M059J (cell line): ENCODE measurements at regions not wholly inside any gene's neighbourhood (a gene's known extent, or its start where the extent isn't known, plus 50 kb on each side); places are given as distances from the start of the nearest gene placed in this dataset.
"Not testable (repeated sequence)": the region's sequence is repeated elsewhere in the genome, so short reads cannot be mapped to it uniquely, and the experiment has no call there.

ENCODE experiments used
- DNase-seq: peaks from one replicate; pipeline ENCODE4 v3.0.0-alpha.2; 2012; ENCODE audit warnings: low read depth

DNA sequence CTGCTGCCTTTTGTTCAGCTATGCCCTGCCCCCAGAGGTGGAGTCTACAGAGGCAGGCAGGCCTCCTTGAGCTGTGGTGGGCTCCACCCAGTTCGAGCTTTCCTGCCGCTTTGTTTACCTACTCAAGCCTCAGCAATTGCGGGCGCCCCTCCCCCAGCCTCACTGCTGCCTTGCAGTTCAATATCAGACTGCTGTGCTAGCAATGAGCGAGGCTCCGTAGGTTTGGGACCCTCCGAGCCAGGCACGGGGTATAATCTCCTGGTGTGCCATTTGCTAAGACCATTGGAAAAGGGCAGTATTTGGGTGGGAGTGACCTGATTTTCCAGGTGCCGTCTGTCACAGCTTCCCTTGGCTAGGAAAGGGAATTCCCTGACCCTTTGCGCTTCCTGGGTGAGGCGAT is 51.9 kb downstream of the DIPK2A start:
- not testable (repeated sequence) for DNase-seq

DNA sequence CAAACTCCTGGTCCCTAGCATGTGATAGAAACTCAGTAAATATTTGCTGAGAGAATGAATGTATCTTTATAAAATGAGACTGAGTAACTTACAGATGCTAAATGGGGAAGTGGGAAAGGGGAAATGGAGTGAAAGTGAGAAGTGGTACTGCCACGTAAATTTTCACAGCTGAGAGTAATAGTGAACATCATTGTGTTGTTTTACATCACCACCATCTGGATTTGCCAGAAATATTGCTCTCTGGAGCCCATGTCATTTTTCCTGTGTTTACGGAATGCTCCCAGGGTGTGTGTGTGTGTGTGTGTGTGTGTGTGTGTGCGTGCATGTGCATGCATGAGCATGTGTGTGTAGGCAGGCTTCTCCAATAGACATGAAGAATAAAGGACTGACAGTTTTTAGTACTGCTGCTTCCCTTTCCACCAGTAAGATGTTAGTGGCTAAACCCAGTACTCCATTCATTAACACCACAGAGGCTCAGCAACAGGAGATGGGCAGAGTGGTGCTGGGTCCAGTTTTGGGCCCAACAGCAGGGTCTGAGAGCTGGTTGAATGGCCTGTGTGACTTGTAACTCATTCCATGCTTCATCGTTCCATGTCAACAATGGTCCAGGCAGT is 57.3 kb downstream of the DIPK2A start:
- DNase-seq, result no peak

DNA sequence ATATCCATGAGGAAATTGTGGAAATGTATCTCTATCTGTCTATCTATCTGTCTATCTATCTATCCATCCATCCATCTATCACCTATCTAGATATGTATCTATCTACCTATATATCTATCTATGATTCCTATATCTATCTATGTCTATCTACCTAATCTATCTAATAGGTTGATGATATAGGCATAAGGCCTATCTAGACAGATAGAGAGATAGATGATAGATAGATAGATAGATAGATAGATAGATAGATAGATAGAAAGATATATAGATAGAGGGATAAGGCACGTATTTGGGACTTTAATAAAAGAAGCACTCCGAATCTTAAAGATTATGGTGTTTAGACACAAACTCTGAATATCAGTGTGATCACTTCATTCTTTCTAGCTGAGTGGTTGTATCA is 58.1 kb downstream of the DIPK2A start:
- DNase-seq, result no peak

DNA sequence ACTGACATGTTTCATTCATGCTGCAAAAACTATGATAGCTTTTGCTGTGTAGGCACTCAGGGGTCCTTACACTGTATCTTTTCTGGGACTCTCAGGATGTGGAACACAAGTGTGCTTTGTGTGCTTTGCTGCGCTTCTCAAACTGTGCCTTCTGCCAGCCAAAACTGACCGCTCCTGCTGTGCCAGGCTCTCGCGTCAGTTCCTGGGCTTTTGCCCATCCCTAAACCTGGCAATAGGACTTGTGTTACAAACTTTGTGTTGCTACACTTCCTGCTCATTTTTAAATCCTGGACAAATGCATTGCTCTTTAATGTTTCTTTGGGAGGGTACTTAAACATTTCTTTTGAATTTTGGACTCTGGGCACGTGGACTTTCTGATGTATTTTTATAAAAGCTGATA is 60.3 kb downstream of the DIPK2A start:
- DNase-seq, result peak; percentile 32

DNA sequence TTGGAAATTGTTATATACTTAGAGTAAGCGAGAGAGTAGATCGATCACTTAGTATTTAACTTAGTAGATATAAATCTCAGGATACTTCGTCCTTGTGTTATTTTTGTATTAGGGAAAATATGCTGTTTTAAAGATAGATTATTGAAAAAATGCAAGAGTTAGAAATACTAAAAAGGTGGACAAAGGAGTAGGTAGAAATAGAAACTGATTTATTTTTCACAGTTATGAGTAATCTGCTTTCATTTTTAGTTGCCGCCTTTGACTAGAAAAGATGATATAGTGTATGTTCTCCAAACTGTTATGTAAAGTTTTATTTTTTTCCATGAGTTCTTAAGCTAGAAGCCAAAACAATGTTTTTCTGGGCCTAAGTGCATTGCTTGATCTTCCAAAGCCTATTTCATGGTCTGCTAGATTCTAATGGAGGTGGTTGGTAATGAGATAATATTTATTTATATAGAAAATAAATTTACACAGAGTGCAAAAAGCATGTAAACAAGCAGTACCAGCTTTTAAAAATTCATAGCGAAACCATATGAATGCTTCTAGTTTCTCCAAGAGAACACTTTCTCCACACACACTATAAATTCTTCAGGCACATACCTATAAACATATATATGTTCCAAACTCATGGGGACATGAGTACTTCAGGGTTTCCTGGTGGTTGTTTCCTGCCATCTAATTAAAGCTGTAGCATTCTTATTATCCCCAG is 61.1 kb downstream of the DIPK2A start:
- no peak for DNase-seq

DNA sequence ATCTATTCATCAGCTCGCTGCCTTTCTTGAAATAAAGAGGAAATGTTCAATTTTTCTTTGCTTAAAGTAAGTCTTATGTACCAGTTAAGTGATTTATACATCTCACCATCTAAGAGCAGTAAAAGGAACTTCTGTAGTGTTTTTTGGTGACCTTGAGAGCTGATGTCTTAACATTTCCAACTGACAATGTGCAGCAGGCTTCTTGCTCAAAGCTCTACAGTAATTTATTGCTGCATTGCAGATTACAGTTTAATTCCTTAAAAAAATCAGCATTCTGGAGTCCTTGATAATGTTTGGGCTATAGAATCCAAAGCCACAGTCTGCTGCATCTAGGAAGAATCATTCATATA is 61.6 kb downstream of the DIPK2A start:
- no peak for DNase-seq

DNA sequence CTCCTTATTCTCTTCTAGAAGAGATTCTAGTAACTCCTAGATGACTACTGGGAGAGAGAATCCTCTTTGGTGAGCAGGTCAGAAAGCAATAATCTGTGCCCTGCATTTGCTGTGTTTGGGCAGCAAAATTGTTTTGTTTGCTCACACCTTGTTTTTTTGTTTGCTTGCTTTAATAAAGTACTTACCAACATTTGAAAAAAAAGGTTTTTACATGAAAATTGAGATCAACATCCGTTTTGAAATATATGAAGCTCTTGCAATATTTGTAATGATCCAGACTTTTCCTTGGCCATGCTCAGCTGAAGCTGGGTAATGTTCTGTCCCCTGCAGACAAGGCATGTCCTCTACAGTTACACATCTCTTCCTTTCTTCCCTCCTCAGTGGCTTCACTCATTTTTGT is 62.2 kb downstream of the DIPK2A start:
- DNase-seq, result no peak

DNA sequence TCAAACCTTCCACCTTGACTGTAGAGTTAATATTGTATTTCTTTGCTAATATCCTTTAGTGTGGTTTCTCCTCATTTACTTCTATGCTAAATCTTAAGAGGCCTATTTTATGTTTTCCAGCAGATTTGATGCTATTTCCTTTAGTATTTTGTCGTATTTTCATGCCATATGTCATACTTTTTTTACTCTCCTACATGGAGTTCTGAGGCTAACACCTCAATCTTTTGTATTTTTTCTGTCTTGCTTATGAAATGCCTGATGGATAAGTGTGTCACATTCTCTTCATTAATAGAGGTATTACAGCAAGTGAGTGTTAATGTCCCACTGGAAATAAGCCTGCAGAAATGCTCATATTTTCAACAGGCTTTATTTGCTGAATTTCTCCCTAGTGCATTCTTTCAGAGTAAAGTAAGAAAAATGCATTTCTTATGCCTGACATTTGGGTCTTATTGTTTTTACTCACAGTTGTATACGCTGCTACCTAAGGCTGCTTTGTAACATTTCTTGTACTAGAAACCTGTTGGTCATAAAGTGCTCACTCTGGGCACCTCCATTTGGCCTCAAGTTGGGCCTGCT is 63.2 kb downstream of the DIPK2A start:
- no peak for DNase-seq

DNA sequence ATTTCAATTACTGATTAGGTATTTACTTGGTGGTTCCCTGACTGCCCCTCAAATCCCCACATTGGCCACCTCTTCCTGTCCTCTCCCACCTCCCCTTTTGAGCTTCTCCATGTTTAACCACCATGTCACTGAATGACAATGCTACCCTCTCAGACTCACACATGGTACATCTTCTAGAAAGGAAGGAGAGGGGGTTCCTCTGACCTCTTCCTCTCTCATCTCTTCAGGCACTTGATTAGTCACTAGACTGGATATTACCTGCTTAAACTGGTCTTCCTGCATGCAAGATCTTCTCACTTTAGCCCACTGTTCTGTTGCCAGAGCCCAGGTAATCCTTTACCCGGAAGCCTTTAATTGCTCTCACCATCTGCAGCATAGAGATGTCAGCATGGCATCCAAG is 64.9 kb downstream of the DIPK2A start:
- DNase-seq, result no peak

DNA sequence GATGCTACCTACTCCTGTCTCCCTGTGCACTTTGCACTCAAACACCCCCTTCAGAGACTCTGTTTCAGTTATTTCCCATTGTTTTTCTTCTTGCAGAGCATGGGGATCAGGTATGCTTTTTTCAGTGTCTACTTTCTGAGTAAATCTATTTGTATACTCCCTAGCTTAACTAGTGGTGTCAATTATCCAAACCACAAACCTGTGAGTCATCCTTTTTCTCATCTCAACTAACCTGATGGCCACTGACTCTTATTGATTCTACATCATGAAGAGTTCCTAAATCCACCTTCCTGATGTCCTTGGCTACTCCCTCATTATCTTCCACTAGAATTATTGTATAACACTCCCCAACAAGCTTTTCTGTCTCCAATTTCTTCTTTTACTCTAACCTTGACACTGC is 68.0 kb downstream of the DIPK2A start:
- DNase-seq, result peak; percentile 83

DNA sequence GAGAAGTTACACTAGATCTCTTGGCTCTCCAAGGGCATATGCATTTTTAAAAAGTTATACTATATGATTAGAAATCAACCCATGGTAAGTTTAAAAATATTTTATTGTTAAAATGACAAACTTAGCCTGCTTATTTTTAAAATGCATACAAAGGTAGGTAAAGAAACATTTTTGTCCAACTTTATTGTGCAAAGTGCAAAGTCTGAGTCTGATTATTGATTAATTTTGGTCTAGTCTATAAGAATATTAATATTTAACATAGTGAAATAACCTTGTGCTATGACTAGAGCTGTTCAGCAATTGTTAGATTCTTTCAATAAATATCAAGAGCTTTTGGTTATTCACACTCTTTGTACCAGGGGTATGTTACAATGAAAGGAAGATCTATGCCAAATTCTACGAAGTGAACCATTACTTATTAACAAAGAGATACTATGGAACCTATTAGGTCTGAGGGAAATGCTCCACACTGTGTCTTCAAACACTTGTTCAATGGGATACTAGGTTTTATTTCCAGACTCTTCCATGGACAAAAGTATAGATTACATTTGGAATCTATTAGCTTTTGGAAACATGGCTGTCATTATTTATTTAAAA is 70.4 kb downstream of the DIPK2A start:
- DNase-seq, result no peak

DNA sequence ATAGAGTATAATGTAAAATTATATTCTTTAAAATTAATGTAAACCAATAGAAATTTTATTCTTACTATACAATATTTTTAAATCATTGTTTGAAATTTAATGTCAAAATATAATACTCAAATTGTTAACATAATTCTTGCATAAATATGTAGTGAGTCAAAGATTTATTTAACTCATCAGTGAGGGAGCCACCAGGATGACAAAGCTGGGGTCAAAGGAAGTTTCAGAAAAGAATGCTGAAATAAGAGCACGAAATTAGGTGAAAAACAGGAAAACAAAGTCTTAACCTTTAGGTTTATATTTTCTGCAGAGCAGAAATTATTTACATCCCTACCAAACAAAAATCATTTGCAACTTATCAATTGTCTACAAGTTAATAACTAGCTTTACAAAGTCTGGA is 74.1 kb downstream of the DIPK2A start:
- peak; percentile 3 for DNase-seq

DNA sequence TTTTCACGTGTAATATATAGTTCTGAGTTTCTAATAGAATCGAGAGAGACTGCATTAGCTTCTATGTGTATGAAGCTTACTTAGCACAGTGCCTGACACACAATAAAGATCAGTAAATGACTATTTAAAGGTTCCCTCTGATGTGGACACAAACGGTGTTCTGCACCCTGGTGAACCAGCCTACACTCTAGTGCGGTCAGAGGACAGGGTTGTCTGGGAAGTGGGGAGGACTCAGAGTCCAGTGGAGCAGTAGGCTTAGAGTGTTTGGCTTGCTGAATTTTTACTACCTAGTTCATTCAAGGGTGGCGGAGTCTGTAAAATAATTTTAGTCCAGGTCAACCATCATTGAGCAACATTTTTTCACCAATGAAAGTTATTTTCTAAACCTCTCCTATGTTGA is 77.8 kb downstream of the DIPK2A start:
- no peak for DNase-seq

DNA sequence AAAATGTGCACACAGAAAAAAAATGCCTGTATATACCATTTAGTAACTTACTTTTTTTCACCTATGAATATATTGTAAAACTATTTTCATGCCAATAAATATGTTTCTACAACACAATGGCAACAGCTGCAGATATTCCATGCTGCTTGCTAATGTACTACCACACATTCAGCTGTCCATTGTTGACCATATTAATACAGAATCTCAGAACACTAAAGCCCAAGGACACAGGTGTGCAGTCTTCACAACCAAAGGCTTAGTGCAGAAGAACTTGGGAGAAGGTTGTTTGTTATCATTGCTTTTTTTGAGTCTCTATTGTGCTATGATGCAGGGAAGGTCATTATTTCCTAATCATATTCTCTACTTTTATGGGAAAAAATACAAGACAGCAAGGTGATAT is 79.6 kb downstream of the DIPK2A start:
- DNase-seq, result no peak

DNA sequence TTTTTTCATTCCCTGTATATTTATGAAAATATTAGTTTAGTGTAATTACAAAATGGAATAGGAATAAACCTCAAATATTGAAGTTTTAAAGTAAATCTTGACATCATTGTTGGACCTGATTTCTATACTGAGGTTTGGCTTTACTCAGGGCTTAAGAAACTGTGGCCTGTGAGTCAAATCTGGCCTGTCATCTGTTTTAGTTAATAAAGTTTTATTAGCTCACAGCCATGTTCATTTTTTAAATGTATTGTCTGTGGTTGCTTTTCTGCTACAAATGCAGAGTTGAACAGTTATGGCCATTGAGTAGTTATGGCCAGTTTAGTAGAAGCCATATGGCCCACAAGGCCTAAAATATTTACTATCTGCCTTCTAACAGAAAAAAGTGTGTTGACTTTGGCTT is 80.7 kb downstream of the DIPK2A start:
- peak; percentile 24 for DNase-seq

DNA sequence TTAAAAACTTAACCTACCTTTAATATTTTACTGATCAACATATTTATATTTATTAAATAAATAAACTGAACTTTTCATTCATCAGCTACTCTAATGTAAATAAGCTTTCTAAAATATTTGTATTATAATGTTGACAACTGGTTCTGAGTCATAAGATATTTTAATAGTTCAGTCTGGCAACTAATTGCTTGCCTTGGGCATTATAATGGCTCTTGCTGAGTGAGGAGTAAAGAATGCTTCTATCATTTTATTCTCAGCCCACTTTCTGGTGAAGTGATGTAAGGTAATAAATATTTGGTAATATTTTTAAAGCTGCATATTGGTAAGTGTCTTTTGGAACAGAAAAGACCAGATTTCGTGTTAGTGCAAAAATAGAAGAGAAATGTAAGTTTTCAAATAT is 81.5 kb downstream of the DIPK2A start:
- peak; percentile 93 for DNase-seq

DNA sequence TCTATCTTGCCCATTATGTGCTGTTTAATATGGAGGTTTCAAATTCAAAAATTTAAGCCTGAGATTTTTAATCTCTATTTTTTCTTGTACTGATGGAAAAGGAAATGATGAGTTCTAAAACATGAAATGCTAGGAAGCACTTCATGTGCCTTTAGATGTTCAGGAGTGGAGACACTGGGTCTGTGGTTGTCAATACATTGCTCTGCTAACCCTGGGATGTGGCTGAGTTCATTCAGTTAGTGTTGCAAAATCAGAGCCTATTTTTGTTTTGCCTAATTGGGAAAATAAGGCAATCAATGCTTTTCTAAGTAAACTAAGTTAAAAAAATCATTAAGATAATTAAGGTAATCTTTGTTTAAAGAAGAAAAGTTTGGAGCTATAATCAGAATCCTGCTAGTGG is 83.1 kb downstream of the DIPK2A start:
- DNase-seq, result peak; percentile 4

DNA sequence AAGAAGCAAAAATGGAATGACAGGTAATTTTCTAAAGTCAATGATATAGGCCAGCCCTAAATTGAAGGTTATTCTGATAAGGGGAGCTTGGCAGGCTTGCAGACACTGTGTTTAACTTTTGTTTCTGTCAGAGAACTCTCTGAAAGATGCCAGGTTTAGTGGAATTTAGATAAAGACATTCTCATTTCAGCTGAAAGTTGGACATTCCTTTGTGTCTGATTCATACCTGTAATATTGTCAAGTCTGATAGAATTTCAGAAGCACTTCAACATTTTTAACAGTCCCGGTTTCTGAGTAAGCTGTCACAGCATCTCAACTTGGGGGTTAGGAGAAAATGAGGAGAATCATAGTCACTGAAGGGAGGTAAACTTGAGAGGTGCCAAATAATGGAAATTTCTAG is 84.0 kb downstream of the DIPK2A start:
- DNase-seq, result peak; percentile 86

DNA sequence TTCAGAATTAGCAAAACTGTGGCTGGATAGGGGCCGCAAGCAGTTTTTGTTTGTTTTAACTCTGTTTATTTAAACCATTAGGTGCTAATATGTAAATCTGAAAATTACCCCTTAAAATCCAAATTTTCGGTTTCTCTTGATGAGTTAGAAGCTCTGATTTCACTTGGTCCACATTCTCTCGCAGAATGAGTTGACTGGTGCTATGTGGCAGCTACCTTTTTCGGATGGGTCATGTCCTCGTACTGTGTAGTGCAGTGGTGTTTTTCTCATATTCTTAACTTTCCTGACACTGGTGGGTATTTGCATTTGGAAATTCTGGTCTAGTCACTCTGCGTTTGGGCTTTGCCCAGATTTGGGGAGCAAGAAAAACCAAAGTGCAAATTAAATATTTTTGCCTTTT is 87.1 kb downstream of the DIPK2A start:
- no peak for DNase-seq

DNA sequence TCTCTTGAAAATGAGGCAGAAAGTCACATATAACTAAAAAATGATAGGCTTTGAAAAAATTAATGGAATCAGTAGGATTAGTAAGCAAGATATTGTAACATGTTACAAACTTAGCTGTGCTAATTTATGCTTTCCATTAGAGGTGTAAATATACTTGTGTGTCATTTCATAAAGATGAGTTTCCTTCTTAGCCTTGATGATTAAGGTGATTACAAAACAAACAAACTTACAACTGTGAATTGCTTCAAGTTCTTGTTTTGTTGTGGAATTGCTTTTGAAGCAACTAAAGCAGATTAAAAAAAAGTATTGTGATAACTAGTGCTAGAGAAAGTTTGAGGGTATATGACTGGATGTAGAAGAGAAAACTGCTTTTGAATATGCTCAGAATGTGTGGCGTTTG is 87.9 kb downstream of the DIPK2A start:
- no peak for DNase-seq

DNA sequence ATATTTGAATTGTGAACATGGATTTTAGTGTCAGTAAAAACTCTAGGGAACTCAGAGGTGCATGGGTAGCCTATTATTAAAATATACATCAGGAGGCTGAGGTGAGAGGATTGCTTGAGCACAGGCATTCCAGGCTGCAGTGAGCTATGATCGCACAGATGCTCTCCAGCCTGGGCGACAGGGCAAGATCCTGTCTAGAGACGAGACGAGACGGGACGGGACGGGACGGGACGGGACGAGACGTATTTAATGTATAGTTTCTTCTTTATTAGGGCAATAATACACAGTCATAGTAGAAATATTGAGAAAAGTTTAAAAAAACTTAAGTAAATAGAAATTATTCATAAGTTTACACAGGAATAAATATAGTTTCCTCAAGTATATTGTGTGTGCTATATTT is 89.3 kb downstream of the DIPK2A start:
- no peak for DNase-seq

DNA sequence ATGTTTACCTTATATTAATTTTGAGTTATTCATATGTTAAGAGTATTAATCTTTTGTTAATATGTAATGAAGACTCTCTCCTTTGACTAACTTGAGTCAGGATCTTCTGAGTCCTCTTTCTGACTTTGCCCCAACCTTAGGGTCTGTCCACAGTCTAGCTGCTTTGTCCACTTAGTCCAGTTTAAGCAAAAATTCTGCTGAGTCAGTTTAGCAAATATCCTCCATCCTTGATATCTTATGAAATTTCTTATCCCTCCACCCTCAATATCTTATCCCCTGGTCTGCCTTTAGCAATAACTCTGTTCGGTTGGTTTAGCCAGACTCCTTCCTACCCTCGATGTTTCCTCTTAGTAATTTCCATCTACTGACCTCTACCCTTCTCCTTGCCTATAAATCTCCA is 91.7 kb downstream of the DIPK2A start:
- DNase-seq, result no peak

DNA sequence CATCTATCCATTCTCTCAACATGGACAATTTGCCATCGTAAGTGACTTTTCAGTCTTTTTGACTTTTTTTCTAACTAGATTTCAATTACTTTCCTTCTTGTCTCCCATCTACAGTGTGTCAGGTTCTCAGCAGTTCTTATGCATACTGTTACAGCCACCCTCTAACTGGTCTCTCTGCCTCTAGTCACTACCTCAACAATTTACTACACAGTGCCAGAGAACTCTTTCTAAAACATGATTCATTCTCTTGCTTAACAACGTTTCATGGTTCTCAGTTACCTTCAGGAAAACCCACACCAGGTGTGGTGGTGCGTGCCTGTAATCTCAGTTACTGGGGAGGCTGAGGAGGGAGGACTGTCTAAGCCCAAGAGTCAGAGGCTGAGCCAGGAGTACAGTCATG is 95.4 kb downstream of the DIPK2A start:
- DNase-seq, result no peak
